NCI-H526 treated with DMSO at 0.1 percent for 48 hours (cell line): ENCODE measurements at regions not wholly inside any gene's neighbourhood (a gene's known extent, or its start where the extent isn't known, plus 50 kb on each side); places are given as distances from the start of the nearest gene placed in this dataset.
A peak's percentile ranks its signal among the peaks of the same experiment; 100 is the strongest.

Experiments used
- DNase-seq: peaks from one replicate; lab custom pipeline; 2025; lab: John Stamatoyannopoulos, UW

DNA sequence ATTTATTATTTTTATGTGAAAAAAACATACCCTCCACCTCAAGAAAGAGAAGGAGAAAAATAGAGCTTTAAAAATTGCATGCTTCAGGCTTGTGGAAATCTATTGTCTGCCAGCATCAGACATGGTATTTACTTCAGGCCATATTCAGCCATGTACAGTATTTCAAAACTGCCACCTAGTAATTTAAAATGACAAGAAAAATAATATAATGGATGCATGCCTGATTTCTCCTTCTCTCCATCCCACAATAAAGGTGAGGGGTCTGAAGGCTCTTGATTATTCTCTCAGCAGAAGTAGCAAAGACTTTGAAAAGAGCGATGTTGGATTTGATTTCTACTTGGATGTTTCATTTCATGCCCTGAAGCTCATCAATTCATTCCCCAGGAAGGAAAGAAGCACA lies 250.7 kb downstream of the TBC1D4 start:
- no peak for DNase-seq

DNA sequence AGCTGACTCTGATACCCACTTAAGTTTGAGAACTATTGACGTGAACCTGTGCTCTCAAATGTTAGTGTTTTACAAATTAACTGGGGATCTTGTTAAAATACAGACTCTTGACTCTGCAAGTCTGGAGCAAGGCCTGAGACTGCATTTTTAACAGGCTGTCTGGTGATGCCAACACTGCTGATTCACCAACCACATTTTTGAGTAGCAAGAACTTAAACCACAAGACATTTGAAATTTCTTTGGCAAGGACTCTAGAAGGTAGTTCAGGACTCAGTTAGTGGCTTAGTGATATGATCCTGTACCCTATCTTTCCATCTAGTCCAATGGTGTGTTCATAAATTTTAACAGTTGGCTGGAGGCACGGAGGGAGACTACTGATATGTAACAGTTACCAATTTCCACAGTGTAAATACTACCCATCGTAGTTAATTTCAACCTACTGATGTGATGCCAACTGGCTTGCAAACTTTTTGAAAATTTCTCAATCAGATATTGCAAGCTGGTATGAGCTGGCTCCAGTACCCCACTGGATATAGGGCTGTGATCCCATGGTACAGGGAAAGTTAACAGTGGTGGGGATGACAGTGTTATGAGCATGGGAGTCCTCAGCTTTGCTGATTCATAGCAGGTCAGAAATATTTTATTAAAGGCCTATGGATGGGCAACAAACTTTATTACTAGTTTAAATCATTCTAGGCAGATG lies 255.1 kb downstream of the TBC1D4 start:
- DNase-seq, result no peak

DNA sequence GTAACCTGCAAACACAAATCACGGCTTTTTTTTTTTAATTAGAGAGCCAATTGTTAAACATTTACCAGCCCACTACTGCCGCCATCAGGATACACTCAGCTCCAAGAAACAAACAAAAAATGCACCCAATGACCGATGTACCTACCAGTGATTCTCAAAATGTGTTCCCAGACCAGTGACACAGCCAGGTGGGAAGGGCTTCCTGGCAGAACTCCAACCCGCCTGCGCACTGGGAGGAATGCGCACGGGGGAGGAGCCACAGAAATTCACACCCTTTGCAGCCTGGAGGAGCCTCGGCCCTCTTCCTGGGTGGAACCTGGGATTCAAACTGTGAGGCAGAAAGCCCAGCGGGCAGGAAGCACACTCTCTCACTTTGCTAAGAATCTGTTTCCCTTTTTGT lies 255.9 kb downstream of the TBC1D4 start:
- no peak for DNase-seq

DNA sequence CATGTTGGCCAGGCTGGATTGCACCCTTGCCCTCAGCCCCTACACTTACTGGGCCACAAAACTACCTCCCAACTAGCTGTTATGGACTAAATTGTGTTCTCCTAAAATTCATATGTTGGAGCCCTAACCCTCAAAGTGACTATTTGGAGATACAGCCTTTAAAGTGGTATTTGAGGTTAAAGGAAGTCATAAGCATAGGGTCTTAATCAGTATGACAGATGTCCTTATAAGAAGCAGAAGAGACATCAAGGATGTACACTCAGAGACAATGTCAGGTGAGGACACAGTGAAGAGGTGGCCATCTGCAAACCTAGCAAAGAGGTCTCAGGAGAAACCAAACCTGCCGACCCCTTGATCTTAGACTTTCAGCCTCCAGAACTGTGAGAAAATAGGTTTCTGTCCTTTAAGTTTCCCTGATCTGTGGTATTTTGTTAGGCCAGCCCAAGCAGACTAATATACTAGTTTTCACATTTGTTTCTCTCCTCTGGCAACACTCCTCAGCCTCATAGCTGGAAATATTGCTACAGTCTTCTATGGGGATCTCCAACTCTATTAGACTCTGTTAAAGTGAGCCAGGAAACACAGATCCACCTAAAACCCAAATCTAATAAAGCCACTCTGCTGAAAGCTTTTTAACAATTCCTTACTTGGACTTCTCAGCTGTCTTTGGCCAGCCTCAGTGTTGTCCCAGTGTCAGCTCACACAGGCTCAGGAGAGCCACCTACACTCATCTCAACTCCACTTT lies 256.5 kb downstream of the TBC1D4 start:
- DNase-seq, result no peak

DNA sequence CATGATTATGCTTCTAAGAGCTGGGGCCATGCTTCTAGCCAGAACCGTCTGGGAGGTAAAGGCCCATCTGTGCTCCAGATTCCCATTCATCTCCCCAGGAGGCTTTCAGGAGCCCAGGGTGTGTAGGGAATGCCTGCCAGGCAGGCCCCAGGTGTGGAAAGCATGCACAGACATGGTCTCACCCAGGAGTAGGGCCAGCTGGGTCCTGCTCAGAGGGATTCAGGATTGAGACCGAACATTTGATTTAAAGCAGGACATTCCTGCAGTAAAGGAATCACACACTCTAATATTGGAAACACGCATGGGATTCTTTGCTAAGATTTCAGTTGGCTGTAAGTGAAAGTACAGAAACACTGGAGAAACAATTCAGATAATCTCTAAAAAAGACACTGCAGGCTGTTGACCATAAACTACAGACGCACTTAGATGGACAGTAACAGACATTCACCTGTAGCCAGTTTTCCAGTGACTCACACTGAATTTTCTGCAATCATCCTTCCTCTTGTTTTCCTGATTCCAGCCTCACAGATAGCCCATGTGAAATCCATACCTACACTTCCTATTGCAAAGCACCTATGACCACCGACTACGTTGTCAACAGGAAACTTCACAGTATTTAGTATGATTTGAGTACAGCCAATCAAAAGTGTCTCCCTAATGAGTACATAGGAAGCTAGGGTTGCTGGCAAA lies 257.8 kb downstream of the TBC1D4 start:
- DNase-seq, result no peak

DNA sequence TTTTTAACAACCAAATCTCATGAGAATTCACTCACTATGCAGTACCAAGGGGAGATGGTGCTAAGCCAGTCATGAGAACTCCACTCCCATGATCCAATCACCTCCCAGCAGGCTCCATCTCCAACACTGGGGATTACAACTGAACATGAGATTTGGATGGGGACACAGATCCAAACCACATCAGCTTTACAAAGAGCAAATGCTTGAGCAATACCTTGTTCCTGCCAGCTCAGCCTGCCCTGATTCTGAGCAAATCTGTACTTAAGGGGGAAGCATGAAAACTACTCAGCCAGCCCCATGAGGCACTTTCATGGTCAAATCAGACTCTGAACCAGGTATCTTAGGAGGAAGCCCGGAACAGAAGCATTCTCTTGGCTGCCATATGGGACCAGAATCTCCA lies 259.9 kb downstream of the TBC1D4 start:
- DNase-seq, result no peak

DNA sequence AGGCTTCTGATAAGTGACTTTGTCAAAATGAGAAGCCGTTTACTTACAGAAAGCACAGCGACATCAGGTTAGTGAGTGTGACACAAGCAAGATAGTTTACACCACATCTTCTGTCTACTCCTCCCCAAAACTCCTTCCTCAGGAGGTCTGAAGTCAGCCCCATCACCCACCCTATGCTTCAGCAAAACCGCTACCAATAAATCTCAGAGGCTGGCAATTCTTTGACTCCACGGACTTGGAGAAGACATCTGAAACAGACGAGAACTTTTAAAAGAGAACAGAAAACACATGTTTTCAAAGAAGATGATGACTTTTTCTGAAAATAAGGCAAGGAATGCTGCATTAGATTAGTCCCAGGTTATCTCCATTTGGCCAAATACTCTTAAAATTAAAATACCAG lies 261.1 kb downstream of the TBC1D4 start:
- no peak for DNase-seq

DNA sequence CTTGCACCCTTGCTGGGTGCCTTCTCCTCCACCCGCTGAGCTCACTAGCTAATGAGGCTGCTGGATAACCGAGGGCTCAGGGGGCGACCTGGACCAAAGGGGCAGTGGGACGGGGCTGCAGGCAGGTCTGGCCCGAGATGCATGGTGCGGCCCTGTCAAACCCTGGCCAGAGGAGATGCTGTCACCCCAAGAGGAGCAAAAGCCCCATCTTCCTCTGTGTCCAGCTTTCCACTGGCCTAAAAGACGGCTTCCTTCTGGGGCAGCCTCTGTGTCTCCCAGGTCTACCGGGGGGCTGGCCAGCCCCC lies 261.8 kb downstream of the TBC1D4 start:
- no peak for DNase-seq

DNA sequence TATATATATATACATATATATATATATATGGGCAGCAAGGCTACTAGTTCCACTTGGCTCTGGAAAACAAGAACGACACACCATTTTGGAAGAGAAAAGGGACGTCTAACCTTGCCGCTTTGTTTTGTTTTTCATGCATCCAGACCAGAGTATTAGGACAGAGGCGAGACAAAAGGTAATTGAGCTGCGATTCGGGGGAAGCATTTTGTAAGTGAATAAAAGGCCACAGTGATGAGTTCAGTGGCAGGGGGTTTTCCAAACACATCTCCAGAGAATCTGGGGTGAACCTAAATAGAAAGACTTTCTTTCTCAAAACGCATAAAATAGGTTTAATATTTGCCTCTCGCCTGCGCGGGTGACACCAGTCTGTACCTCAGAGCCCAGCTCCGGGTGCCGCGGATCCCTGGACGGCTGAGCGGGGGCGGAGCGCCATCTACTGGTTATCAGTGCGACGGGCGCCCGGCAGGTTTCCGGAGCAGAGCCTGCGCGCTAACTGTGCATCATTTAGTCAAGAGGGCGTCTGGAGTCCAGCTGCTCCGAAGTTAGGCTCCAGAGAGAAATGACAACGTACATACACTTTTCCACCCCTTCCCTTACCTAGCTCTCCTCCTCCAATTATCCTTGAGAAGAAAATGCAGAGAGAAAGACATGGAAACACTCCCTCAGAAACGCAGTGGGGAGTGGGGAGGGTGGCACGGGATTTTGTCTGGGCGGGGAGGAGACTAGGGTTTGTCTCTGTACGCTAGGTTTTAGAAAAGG lies 262.3 kb downstream of the TBC1D4 start:
- peak; percentile 76 for DNase-seq

DNA sequence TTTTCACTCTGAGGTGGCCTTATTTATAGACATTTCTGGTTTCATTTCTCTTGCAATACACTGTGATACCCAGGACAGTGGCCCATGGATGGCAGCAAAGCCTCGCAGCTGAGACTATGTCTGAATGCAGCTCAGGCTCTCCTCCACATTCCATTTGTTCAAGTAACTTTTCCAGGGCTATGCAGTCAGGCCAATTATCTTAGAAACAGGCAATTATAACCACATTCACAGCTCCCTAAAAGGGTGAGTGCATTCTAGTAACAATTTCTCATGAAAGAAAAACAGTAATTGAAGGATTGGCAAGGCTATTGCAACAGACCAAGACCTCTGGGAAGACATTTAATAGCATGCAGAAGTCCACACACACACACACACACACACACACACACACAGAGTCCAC lies 264.0 kb downstream of the TBC1D4 start:
- DNase-seq, result no peak

DNA sequence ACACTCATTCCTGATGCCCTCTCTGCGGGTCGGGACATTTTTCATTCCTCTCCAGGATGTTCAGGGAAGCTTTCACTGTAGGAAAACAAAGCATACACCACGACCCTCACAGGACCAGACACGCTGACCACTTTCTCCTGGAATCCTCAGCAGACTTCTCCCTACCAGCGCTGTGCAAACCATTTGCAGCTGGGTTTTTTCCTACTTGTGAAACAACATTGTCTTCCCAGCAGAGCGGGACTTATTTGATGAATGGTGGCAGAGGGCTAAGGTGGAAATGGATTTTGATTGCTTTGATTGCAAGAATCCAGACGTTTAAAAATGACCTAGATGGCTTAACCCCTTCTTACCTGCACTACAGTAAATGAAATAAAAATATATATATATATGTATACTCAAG lies 265.9 kb downstream of the TBC1D4 start:
- DNase-seq, result no peak

DNA sequence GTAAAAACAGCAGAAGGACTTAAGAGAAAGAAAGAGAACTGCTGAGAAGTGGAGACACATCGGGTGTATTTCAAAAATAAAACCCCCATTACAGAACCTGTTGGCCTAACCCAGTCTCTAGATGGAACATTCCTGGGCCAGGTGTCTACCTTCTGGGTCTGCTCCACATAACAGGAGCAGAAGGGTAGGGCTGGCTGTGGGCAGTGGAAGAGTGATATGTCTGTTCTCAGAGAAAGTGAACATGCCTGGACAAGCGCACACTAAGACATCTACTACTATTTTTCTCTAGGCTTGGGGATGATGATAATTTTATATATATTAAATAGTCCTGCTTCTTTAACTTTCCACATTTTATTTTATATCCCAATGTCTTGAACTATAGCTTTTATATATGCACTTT lies 267.1 kb downstream of the TBC1D4 start:
- no peak for DNase-seq

DNA sequence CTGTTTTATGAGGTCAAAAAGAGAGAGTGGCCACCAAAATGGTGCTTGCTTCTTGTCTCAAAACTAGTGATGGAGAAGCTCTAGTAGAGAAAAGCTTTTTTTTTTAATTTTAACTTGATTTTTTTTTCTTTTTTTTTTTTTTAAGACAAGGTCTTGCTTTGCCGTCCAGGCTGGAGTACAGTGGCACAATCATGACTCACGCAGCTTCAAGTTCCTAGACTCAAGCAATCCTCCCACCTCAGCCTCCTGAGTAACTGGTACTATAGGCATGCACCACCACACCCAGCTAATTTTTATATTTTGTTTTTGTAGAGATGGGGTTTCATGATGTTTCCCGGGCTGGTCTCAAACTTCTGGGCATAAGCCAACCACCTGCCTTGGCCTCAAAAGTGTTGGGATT lies 279.0 kb downstream of the TBC1D4 start:
- no peak for DNase-seq

DNA sequence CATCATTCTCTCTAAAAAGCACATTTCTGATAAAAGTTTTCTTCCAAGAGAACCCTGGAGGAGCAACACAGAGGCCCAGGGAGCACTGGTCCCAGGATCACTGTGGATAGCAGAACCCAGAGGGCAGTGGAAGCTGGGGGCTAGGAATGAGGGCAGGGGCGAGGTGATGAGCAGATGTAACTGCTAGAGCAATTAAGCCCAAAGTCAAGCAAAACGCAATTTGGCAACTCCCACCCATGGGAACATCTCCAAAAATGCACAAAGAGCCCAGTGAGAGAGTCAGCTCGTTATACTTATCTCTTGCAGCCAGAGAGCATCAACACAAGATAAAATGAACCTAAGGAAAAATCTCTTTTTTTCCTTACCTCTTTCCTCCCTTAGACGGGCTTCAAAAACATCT lies 284.2 kb downstream of the TBC1D4 start:
- no peak for DNase-seq

DNA sequence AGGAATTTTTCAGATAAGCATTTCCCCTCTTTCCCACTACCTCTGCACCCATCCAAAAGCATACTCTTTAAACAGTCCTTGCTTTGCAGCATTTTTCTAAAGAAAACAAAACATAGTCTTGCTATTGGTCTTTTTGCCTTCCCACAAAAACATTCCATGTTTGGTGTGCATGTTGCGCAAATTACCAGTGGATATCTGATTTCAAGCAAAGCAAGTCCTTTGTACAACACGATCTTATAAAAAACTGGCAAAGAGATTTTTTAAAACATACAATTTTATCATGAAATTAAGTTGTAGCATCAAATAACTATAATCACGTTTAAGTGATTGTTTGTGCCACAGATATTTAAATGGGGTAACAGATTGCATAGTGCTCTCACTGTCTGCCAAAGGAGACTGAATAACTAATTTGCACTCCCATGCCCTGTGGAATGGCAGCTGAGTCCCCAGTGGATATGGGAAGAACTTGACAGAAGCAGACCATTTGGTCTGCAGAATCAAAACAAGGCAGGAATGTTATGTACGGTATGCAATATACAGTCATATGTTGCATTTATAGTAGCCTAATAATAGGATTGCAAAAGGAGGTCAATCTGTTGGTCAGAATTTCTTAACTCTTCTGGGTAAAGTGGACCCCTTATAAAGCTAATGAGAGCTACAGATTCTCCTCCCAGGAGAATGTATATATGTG lies 285.7 kb downstream of the TBC1D4 start:
- no peak for DNase-seq

DNA sequence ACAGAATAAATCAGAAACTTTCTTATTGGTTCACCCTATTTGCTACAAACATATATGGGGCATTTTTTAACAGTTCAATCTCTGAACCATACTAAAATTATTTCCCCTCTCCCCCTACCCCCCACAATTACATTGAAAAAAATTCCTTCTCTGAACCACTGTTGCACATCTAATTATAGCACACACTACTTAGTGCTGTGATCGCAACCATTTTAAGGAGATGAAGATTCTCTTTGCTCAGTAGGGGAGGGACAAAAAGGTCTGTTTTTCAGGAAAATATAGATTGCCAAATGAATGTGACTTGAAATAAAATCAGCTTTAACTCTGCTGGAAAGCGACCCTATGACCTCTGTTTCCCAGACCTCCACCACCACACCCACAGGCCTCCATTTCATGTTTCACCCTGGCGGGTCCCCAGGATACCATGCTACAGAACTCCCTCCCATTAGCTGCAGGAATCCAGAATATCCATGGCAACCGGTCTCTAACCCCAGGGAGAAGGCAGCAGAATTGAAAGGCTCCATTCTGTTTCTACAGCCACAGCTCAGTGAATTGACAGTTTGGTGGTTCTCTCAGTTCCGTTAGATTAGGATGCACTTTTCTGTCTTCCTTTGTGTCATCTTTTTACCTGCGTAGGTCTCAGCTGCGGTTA lies 286.3 kb downstream of the TBC1D4 start:
- DNase-seq, result no peak

DNA sequence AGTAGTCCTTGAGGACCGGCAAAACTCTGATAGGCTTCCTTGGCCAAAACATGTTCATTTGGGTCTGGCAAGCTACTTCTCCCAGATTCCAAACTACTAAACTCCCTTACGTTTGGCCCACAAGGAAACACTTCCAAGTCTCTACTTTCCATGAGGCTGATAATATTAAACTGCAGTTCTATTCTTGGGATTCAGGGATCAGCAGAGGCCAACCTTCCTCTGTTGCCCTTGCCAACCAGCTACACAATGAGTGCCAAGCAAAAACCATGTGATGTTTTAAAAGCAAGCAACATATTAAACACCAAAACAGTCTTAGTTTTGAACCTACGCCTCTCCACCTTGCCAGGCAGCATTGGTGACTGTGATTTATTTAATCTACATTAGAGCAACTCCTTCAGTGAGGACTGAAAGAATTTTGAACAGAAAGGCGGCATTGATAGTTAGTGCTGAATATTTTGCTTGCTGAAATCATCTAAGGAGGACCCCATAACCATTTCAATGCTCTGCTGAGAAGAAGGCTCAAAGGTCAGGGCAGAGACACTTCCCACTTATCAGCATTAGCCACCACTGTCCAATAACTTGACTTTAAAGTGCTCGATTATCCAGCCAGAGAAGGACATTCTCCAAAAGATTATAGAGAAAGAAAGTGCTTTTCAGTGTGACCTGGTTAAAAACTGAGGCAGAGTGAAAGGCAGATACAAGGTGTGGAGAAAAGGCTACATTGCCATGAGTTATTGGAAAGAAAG lies 287.1 kb downstream of the TBC1D4 start:
- DNase-seq, result no peak

DNA sequence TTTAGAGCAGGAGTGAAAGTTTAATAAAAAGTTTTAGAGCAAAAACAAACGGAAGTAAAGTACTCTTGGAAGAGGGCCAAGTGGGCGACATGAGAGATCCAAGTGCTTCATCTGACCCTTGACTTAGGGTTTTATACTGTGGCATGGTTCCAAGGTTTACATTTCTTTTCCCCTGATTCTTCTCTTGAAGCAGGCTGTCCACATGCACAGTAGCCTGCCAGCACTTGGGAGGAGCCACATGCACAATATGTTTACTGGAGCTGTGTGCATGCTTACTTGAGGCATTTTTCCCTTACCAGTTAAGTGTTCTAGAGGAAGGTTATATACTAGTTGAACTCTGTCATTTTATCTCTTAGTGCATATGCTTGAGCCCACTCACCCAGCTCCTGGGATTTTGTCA lies 295.6 kb downstream of the TBC1D4 start:
- DNase-seq, result no peak

DNA sequence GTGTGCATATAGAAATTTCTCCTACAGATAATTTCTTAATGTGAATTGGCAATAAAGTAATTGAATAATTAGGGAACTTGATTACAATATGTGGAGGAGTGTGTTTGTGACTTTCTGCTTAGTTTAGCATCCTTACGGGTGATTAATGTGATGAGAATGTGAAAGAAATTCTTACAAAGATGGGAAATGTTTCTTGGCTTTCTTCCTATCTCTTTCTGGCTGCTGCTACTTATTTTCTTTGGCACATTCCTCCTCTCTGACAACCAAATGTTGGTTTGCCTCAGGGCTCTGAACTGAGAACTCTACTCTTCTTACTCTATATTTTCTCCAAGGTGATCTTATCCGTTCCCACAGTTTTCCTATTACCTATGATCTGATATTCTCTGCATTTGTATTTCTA lies 300.1 kb downstream of the TBC1D4 start:
- no peak for DNase-seq

DNA sequence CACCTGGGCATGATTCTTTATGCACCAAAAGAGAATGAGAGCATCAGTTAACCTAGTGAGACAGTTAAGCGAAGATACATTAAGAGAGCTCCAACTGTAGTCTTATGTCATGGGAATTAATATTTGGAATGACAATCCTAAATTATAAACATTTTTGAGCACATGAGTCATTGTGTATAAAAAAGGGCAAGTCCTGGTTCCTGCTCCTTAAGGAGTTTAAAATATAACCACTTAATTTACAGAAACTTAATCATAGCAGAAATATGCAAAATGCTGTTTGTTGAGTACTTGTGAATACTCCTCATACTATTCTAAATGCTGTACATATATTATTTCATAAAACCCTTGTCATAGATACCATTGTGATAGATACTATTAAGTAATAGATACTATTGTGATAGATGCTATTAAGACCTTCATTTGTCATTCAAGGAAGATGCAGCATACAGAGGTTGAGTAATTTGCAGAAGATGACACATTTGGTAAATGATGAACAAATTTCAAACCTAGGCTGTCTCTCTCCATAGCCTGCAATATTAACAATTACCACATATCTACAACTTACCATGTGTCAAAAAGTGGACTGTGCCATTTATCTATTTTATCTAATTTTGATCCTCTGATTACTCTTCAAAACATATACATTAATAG lies 301.0 kb downstream of the TBC1D4 start:
- DNase-seq, result no peak
